Right atrium auricular region (tissue), 2 donors: ENCODE measurements at regions not wholly inside any gene's neighbourhood (a gene's known extent, or its start where the extent isn't known, plus 50 kb on each side); places are given as distances from the start of the nearest gene placed in this dataset.
"Not testable (repeated sequence)": the region's sequence is repeated elsewhere in the genome, so short reads cannot be mapped to it uniquely, and the experiment has no call there.

Experiments used
- DNase-seq: peaks from one replicate; pipeline ENCODE4 v3.0.0-alpha.2; 2019; ENCODE audit warnings: low spot score
- H3K27ac ChIP-seq, 2 donors: fragments of 200-600 bp; sonication (generic); 1 replicate in 1 of 2; 2 replicates in 1 of 2; pipeline ENCODE4 v1.5.1; 2016 to 2019
- H3K27me3 ChIP-seq, 2 donors: fragments of 200-600 bp; sonication (generic); one replicate each; pipeline versions ENCODE4 v1.5.1 to v1.6.0; 2017 to 2019
- H3K36me3 ChIP-seq: fragments of 200-600 bp; sonication (generic); one replicate; pipeline ENCODE4 v1.5.1; 2016
- H3K4me1 ChIP-seq, 2 donors: fragments of 200-600 bp; sonication (generic); one replicate each; pipeline versions ENCODE4 v1.5.1 to v1.6.0; 2017 to 2019
- H3K4me3 ChIP-seq, 2 donors: fragments of 200-600 bp; sonication (generic); 1 replicate in 1 of 2; 2 replicates in 1 of 2; pipeline ENCODE4 v1.5.1; 2017 to 2019; ENCODE audit warnings: mild to moderate bottlenecking in 1 of 2, moderate library complexity in 1 of 2
- H3K9me3 ChIP-seq, 2 donors: fragments of 200-600 bp; sonication (generic); one replicate each; pipeline ENCODE4 v1.5.1; 2019
- CTCF ChIP-seq, 2 donors: fragments of 200-600 bp; sonication (generic); IDR thresholded peaks; one replicate each; pipeline ENCODE4 v1.5.1; 2019; ENCODE audit warnings: antibody characterized with exemption in 2 of 2

GRCh38 chr18:35836932-35837331 is 135.5 kb upstream of the RMP24 start:
- peaks cover 6 to 13% of the 10 kb centered on the region in 2 donors for H3K9me3 ChIP-seq
- H3K4me1 ChIP-seq, result peaks cover 0 to 10% of the 10 kb centered on the region in 2 donors
- H3K36me3 ChIP-seq, result no peaks in the 10 kb centered on the region
- no peak for DNase-seq
- no peaks in the 10 kb centered on the region for H3K27me3 ChIP-seq
- TF ChIP-seq CTCF (IDR thresholded peaks at IDR 0.05), result no peak
- no peak overlapping the region for H3K4me3 ChIP-seq
- no peak overlapping the region for H3K27ac ChIP-seq

- no peak for TF ChIP-seq CTCF (IDR thresholded peaks at IDR 0.05)
- Histone ChIP-seq H3K4me3 (no peak overlapping the region), H3K9me3 (peaks cover 0 to 2% of the 10 kb centered on the region in 2 donors), H3K27me3 (no peaks in the 10 kb centered on the region), H3K27ac (no peak overlapping the region), H3K36me3 (no peaks in the 10 kb centered on the region), H3K4me1 (peaks cover 0 to 18% of the 10 kb centered on the region in 2 donors)
- DNase-seq, result no peak
Measured at GRCh38 chr18:35837922-35838496, 134.5 kb upstream of the RMP24 start.

GRCh38 chr18:35841283-35841682 is 131.2 kb upstream of the RMP24 start:
- no peak for DNase-seq
- H3K4me1 ChIP-seq, result peaks cover 0 to 18% of the 10 kb centered on the region in 2 donors
- H3K27me3 ChIP-seq, result no peaks in the 10 kb centered on the region
- no peaks in the 10 kb centered on the region for H3K36me3 ChIP-seq
- no peak overlapping the region for H3K27ac ChIP-seq
- no peak for TF ChIP-seq CTCF (IDR thresholded peaks at IDR 0.05)
- H3K9me3 ChIP-seq, result no peaks in the 10 kb centered on the region
- H3K4me3 ChIP-seq, result no peak overlapping the region

- H3K4me1 ChIP-seq, result peaks cover 0 to 14% of the 10 kb centered on the region in 2 donors
- DNase-seq, result no peak
- no peak for TF ChIP-seq CTCF (IDR thresholded peaks at IDR 0.05)
- H3K36me3 ChIP-seq, result no peaks in the 10 kb centered on the region
- no peak overlapping the region for H3K27ac ChIP-seq
- no peak overlapping the region for H3K4me3 ChIP-seq
- H3K9me3 ChIP-seq, result no peaks in the 10 kb centered on the region
- no peaks in the 10 kb centered on the region for H3K27me3 ChIP-seq
Measured at GRCh38 chr18:35842536-35842935, 129.9 kb upstream of the RMP24 start.

- H3K4me3 ChIP-seq, DNase-seq, H3K27me3 ChIP-seq: not testable (repeated sequence)
Measured at GRCh38 chr18:35848321-35848720, 124.2 kb upstream of the RMP24 start.

GRCh38 chr18:35849241-35849640 is 123.2 kb upstream of the RMP24 start:
- not testable (repeated sequence) for H3K27me3 ChIP-seq, H3K36me3 ChIP-seq, H3K27ac ChIP-seq, DNase-seq, H3K4me1 ChIP-seq, H3K4me3 ChIP-seq, H3K9me3 ChIP-seq

More at GRCh38 chr18:35848321-35848720, 124.2 kb upstream of the RMP24 start:
- not testable (repeated sequence) for H3K4me1 ChIP-seq, H3K9me3 ChIP-seq, H3K36me3 ChIP-seq, H3K27ac ChIP-seq

- no peak for TF ChIP-seq CTCF (IDR thresholded peaks at IDR 0.05)
- no peak overlapping the region for H3K4me3 ChIP-seq
- no peaks in the 10 kb centered on the region for H3K27me3 ChIP-seq
- no peak overlapping the region for H3K27ac ChIP-seq
- H3K36me3 ChIP-seq, result no peaks in the 10 kb centered on the region
- DNase-seq, result no peak
- no peaks in the 10 kb centered on the region for H3K9me3 ChIP-seq
- peaks cover 0 to 8% of the 10 kb centered on the region in 2 donors for H3K4me1 ChIP-seq
Measured at GRCh38 chr18:35851286-35851970, 121.1 kb upstream of the RMP24 start.
